ENCODE measurements at regions not wholly inside any gene's neighbourhood (a gene's known extent, or its start where the extent isn't known, plus 50 kb on each side); places are given as distances from the start of the nearest gene placed in this dataset.

DNA sequence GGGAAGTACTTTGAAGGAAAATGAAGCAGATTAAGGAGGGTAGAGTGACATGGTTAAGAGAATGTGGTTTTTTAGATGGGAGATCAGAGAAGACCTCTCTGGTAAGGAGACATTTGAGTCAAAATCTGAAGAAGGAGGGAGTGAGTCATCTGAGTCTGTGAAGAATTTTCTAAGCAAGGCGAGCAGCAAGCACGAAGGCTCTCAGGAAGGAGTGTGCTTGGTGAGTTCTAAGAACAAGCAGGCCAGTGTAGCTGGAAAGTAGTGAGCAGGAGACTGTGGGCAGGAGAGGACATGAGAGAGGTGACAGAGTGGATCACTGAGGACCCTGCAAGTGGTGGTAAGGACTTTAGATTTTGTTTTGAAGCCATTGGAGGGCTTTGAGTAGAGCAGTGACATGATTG is 76.3 kb upstream of the FUT8 start:
- TF ChIP-seq CTCF (IDR thresholded peaks at IDR 0.05; ENCODE audit: insufficient read depth, low read length) (no peak), REST (IDR thresholded peaks at IDR 0.05; ENCODE audit: insufficient replicate concordance, low read depth) (no peak), POLR2AphosphoS5 (IDR thresholded peaks at IDR 0.05; ENCODE audit: low read depth) (no peak)

Measured in HL-60 (cell line).